ENCODE measurements at regions not wholly inside any gene's neighbourhood (a gene's known extent, or its start where the extent isn't known, plus 50 kb on each side); places are given as distances from the start of the nearest gene placed in this dataset.

GRCh38 chr1:239067480-239067879, 318.9 kb upstream of the CHRM3 start:
- no peak for TF ChIP-seq CTCF (conservative IDR thresholded peaks at IDR 0.05)
- Histone ChIP-seq H2BK5ac (ENCODE audit: insufficient read length, low read length) (no peak overlapping the region), H2AFZ (ENCODE audit: low read length) (no peak overlapping the region), H3K4me2 (ENCODE audit: insufficient read depth, insufficient read length, low read length) (no peak overlapping the region), H3K18ac (ENCODE audit: insufficient read length, low read depth, low read length) (no peak overlapping the region), H3K4me1 (ENCODE audit: insufficient read depth, low read length) (no peaks in the 10 kb centered on the region; the same call in 1 of the 2 replicates), H3K9me3 (ENCODE audit: control insufficient read depth, low read depth, low read length) (no peaks in the 10 kb centered on the region), H2BK120ac (ENCODE audit: low read depth, low read length, poor library complexity, severe bottlenecking) (no peak overlapping the region), H3K14ac (ENCODE audit: insufficient read depth, low read length) (no peak overlapping the region), H2BK12ac (ENCODE audit: insufficient read length, low read depth, low read length) (no peak overlapping the region), H3K56ac (ENCODE audit: insufficient read length, low read depth, low read length) (no peak overlapping the region), H4K91ac (ENCODE audit: insufficient read length, low read depth, low read length) (no peak overlapping the region), H2BK20ac (ENCODE audit: low read depth, low read length, poor library complexity, severe bottlenecking) (no peak overlapping the region), H3K23me2 (ENCODE audit: insufficient read length, low read depth, low read length, poor library complexity, severe bottlenecking) (no peaks in the 10 kb centered on the region), H3K27me3 (ENCODE audit: insufficient read depth, low read length) (no peaks in the 10 kb centered on the region), H3T11ph (ENCODE audit: low read length) (no peak overlapping the region), H3K79me1 (ENCODE audit: insufficient read depth, low read depth, low read length, poor library complexity, severe bottlenecking) (no peaks in the 10 kb centered on the region), H4K5ac (ENCODE audit: insufficient read length, low read depth, low read length) (no peak overlapping the region), H2BK15ac (ENCODE audit: low read depth, low read length) (no peak overlapping the region), H3K9ac (ENCODE audit: extremely low read depth, insufficient read length, low read length) (no peak overlapping the region), H2AK5ac (ENCODE audit: insufficient read length, low read length) (no peak overlapping the region), H3K23ac (ENCODE audit: insufficient read length, low read depth, low read length) (no peak overlapping the region), H4K20me1 (ENCODE audit: control insufficient read depth, insufficient read depth, insufficient read length) (no peaks in the 10 kb centered on the region), H3K79me2 (ENCODE audit: insufficient read depth, low read length) (no peaks in the 10 kb centered on the region), H4K8ac (replicated peaks; ENCODE audit: insufficient read length, low read depth, low read length) (no peak overlapping the region), H3K27ac (ENCODE audit: insufficient read length, low read depth, low read length) (no peak overlapping the region), H3K4ac (ENCODE audit: low read depth, low read length) (no peak overlapping the region)
- no peaks in the 10 kb centered on the region; a peak in 2 of 4 replicates for H3K4me1 Mint-ChIP-seq
- no peaks in the 10 kb centered on the region for H3K9me3 Mint-ChIP-seq
- no peaks in the 10 kb centered on the region for H3K36me3 Mint-ChIP-seq (ENCODE audit: insufficient read depth in 1 of 3, low read depth in 3 of 3)
- no peaks in the 10 kb centered on the region for H3K27me3 Mint-ChIP-seq (ENCODE audit: low read depth)
- H3K27ac Mint-ChIP-seq, result no peak overlapping the region; a peak in 1 of 7 replicates
- H3K4me3 Mint-ChIP-seq, result no peak overlapping the region
- no peak for DNase-seq
